ENCODE measurements at regions not wholly inside any gene's neighbourhood (a gene's known extent, or its start where the extent isn't known, plus 50 kb on each side); places are given as distances from the start of the nearest gene placed in this dataset.

DNA sequence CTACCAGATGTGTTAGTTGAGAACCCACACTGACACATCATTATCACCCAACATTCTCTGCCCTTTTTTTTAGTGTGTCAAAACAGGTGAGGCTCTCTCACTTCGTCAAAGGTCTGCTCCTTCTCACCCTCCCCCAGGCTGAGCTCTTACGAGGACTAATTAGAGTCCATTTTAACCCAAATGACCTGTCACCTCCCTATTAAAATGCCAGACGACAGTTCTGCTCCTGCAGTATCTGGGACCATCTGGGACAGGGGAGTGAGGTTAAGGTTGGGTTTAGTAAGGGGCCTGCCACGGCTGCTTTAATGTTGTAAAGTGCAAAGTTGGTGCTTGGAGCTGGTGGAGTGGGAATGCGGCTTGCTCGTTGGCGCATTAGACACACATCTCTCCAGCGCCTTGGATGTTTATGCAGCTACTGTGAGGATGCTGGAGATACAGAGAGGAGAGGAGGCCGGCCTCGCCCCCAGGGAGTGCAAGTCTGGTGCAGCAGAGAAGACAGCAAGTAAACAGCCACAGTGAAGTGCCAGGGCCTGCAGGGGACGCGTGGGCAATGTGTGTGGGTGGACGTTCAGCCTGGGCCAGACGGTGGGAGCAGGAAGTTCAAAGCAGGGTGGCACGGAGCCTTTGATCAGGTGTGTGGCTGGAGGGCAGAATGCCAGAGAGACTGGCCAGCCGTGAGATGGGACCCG is 96.2 kb downstream of the C9orf50 start:
- TF ChIP-seq POLR2A (IDR thresholded peaks at IDR 0.05; ENCODE audit: low read length) (no peak), GATA1 (IDR thresholded peaks at IDR 0.05; ENCODE audit: low read depth, low read length) (no peak)
- no peak for DNase-seq

- TF ChIP-seq POLR2A (IDR thresholded peaks at IDR 0.05; ENCODE audit: low read length), result no peak
- no peak for TF ChIP-seq GATA1 (IDR thresholded peaks at IDR 0.05; ENCODE audit: low read depth, low read length)
- no peak for DNase-seq
These were observed 96.8 kb downstream of the C9orf50 start for GRCh38 chr9:129523943-129524581.

DNA sequence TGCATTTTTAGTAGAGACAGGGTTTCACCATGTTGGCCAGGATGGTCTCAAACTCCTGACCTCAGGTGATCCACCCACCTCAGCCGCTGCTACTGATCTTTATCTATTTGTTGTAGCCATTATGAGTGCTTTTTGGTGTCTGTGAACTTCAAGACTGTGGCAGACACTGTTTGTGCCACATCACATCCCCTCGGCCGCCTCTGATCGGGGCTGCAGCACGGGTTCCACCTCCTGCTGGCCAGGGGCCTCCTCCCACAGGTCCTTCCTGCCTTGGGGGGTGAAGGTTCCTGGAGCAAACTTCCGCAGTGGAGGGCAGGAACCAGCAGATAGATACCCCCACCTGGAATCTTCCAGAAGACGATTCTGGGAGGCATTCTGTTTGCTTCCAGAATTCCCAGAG is 98.5 kb downstream of the C9orf50 start:
- DNase-seq, result no peak
- TF ChIP-seq POLR2A (IDR thresholded peaks at IDR 0.05; ENCODE audit: low read length) (no peak), GATA1 (IDR thresholded peaks at IDR 0.05; ENCODE audit: low read depth, low read length) (no peak)

- TF ChIP-seq GATA1 (IDR thresholded peaks at IDR 0.05; ENCODE audit: low read depth, low read length), result no peak
- TF ChIP-seq POLR2A (IDR thresholded peaks at IDR 0.05; ENCODE audit: low read length), result no peak
- DNase-seq, result no peak
These were observed 100.8 kb downstream of the C9orf50 start for GRCh38 chr9:129520082-129520481.

DNA sequence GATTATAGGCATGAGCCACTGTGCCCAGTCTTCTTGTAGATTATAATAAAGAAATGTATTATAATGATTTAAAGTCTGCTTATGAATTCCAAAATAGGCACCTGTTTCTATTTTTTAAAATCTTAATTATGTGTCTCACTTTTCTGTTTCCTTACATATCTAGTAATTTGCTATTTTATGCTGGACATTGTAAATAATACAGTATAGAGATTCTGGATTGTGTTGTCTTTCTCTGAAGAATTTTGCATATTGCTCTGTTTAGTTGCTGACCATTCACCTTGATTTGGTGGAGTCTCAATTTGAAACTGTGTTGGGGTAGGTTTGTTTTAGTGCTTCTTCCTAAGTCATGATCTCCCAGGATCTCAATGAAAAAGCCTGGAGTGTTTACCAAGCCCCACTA is 102.8 kb downstream of the C9orf50 start:
- TF ChIP-seq POLR2A (IDR thresholded peaks at IDR 0.05; ENCODE audit: low read length) (no peak), GATA1 (IDR thresholded peaks at IDR 0.05; ENCODE audit: low read depth, low read length) (no peak)
- DNase-seq, result no peak

GRCh38 chr9:129517006-129517405 is 103.9 kb downstream of the C9orf50 start:
- DNase-seq, result no peak
- TF ChIP-seq GATA1 (IDR thresholded peaks at IDR 0.05; ENCODE audit: low read depth, low read length) (no peak), POLR2A (IDR thresholded peaks at IDR 0.05; ENCODE audit: low read length) (no peak)

- no peak for DNase-seq
- no peak for TF ChIP-seq GATA1 (IDR thresholded peaks at IDR 0.05; ENCODE audit: low read depth, low read length)
- TF ChIP-seq POLR2A (IDR thresholded peaks at IDR 0.05; ENCODE audit: low read length), result no peak
These were observed 106.0 kb downstream of the C9orf50 start for GRCh38 chr9:129514891-129515290.

- TF ChIP-seq POLR2A (IDR thresholded peaks at IDR 0.05; ENCODE audit: low read length) (no peak), GATA1 (IDR thresholded peaks at IDR 0.05; ENCODE audit: low read depth, low read length) (no peak)
- no peak for DNase-seq
These were observed 106.4 kb downstream of the C9orf50 start for GRCh38 chr9:129514497-129514867.

DNA sequence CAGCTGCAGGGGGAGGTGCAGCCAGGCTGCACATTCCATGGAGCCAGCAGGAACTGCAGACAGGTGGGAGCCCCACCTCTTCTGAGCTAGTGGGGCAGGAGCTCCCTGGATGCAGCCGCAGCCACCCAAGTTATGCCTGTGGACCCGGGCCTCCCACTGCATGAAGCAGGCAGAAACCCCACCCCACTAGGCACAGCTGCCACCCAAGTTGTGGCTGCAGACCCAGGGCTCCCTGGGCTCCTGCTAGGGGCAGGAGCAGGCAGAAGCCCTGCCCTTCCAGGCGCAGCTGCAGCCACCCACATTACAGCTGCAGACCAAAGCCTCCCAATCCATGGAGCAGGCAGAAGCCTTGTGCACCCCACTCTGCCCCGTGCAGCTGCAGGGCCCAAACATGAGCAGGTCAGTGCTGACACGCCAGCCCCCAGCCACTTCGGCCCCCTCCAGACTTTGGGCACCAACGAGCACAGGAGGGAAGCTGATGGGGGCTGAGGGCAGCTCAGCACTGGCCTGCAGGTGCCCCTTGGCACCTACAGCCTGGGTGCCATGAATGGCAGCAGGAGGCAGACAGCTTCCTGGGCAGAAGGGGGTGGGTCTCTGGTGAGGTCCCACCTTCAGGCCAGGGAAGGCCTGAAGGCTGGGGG is 106.9 kb downstream of the C9orf50 start:
- no peak for DNase-seq
- TF ChIP-seq POLR2A (IDR thresholded peaks at IDR 0.05; ENCODE audit: low read length), result no peak
- no peak for TF ChIP-seq GATA1 (IDR thresholded peaks at IDR 0.05; ENCODE audit: low read depth, low read length)

DNA sequence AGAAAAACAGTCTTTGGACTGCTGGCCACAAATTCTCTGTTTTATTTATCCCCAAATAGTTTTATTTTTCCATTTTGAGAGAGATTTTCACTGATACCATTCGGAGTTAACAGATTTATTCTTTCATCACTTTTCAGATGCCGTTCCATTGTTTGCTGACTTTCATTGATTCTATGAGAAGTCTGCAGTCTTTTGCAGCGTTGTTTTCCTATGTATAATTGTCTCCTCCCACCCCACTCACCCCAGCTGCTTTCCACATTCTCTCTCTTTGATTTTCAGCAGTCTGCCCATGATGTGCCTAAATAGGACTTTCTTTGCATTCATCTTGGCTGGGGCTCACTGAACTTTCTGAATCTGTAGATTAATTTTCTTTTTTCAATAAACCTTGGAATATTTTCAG is 107.6 kb downstream of the C9orf50 start:
- TF ChIP-seq POLR2A (IDR thresholded peaks at IDR 0.05; ENCODE audit: low read length) (no peak), GATA1 (IDR thresholded peaks at IDR 0.05; ENCODE audit: low read depth, low read length) (no peak)
- DNase-seq, result no peak

DNA sequence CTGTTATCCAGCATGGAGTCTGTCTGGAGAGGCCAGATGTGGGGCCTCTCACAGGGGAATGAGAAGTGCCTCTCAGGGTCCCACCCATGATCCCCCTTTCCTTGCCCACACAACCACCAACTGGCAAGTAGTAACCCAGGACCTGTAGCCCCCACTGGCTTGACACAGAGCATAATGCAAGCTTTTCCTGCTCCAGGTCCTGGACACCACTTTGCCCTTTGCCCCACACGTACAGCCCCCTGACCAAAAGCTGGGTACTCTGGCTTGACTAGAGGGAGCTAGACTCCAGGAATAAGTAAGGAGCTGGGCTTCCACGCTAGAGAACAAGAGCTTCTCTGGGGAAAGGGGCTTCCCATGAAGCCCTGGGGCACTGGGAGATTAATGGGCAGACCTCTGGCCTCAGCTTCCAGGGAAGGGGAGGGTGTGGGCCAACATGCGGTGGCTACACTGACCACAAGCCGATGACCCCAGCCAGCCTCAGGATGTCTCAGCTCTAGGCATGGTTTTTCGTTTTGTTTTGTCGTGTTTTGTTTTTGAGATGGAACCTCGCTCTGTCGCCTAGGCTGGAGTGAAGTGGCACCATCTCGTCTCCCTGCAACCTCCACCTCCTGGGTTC is 109.5 kb downstream of the C9orf50 start:
- DNase-seq, result no peak

DNA sequence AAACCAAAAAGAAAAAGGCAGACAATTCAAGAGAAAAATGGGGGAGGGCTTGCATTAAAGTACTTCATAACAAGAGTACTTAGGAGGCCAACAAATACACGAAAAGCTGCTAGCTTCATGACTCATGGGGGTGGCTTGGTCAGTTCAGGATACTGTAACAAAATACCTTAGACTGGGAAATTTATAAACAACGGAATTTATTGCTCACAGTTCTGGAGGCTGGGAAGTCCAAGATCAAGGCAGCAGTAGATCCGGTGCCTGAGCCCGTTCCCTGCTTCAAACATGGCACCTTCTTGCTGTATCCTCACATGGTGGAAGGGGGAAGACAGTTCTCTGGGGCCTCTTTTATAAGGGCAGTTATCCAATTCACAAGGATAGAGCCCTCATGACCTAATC is 111.4 kb downstream of the C9orf50 start:
- no peak for DNase-seq
- TF ChIP-seq POLR2A (IDR thresholded peaks at IDR 0.05; ENCODE audit: low read length) (no peak), GATA1 (IDR thresholded peaks at IDR 0.05; ENCODE audit: low read depth, low read length) (no peak)

More for the DNA sequence above, 109.5 kb downstream of the C9orf50 start:
- no peak for TF ChIP-seq POLR2A (IDR thresholded peaks at IDR 0.05; ENCODE audit: low read length)
- no peak for TF ChIP-seq GATA1 (IDR thresholded peaks at IDR 0.05; ENCODE audit: low read depth, low read length)

DNA sequence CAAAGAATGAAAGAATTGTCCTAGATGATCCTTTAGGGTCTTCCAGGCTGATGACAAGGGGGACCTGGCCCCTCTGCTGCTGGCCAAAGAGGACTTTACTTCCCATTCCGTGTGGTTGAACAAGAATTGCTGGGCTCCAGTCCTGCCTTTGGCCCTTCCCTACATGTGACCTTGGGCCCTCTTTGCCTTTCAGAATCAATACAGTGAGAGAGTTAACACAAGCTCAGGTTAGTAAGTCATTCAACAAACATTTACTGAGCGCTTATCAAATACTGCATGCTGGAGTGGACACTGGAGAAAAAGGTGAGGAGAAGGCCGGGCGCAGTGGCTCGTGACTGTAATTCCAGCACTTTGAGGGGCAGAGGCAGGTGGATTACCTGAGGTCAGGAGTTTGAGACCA is 113.1 kb downstream of the C9orf50 start:
- TF ChIP-seq POLR2A (IDR thresholded peaks at IDR 0.05; ENCODE audit: low read length) (peak; percentile 1), GATA1 (IDR thresholded peaks at IDR 0.05; ENCODE audit: low read depth, low read length) (no peak)
- DNase-seq, result no peak

- DNase-seq, result no peak
- TF ChIP-seq GATA1 (IDR thresholded peaks at IDR 0.05; ENCODE audit: low read depth, low read length) (no peak), POLR2A (IDR thresholded peaks at IDR 0.05; ENCODE audit: low read length) (no peak)
These were observed 114.0 kb downstream of the C9orf50 start for GRCh38 chr9:129506892-129507291.

All from erythroblast (primary cell).